ENCODE measurements at regions not wholly inside any gene's neighbourhood (a gene's known extent, or its start where the extent isn't known, plus 50 kb on each side); places are given as distances from the start of the nearest gene placed in this dataset.

DNA sequence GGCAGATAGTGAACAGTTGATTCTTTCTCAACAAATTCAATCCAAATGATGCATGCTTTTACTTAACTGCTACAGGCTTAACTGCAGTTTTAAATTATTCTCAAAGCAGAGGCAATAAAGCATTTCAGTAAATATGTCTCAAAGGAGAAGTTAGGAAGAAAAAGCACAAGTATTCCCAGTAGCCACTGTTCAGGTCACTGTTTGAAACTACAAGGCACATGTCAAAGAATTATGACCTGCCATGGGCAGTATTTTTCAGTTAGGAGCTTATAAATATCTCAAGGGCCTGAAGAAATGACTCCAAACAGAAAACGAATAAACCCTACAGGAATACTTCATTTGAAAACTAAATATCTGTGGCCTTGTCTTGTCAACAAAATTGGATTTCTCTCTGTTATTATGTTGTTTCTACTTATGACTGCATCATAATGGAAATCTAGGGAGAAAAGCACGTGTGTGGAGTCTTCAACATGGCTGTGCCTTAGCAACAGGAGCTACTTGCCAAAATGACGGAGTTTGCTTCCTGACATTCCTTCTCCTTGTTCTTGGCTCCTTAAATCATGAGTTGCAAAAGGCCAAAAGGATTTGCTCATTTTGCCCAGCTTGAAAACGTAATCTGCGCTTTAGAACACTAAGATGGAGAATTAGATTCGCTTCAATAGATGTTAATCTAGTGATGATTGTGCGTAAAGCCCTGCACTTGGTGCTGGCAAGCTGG lies 67.6 kb upstream of the GPR101 start:
- no peak overlapping the region for H3K4me3 Mint-ChIP-seq (ENCODE audit: unreplicated experiment)
- H3K36me3 Mint-ChIP-seq (ENCODE audit: low read depth) = no peaks in the 10 kb centered on the region
- TF ChIP-seq, protein P1, sequence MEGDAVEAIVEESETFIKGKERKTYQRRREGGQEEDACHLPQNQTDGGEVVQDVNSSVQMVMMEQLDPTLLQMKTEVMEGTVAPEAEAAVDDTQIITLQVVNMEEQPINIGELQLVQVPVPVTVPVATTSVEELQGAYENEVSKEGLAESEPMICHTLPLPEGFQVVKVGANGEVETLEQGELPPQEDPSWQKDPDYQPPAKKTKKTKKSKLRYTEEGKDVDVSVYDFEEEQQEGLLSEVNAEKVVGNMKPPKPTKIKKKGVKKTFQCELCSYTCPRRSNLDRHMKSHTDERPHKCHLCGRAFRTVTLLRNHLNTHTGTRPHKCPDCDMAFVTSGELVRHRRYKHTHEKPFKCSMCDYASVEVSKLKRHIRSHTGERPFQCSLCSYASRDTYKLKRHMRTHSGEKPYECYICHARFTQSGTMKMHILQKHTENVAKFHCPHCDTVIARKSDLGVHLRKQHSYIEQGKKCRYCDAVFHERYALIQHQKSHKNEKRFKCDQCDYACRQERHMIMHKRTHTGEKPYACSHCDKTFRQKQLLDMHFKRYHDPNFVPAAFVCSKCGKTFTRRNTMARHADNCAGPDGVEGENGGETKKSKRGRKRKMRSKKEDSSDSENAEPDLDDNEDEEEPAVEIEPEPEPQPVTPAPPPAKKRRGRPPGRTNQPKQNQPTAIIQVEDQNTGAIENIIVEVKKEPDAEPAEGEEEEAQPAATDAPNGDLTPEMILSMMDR (IDR thresholded peaks at IDR 0.05) = no peak
- H3K27me3 Mint-ChIP-seq (ENCODE audit: low read depth) = no peaks in the 10 kb centered on the region
- no peaks in the 10 kb centered on the region for H3K4me1 Mint-ChIP-seq (ENCODE audit: low read depth)
- H3K27ac Mint-ChIP-seq (ENCODE audit: unreplicated experiment) = no peak overlapping the region
- peaks cover 3% of the 10 kb centered on the region for H3K9me3 Mint-ChIP-seq (ENCODE audit: low read depth)
- DNase-seq (ENCODE audit: low spot score) = no peak
